Smooth muscle cell (in vitro differentiated cells): ENCODE measurements at regions not wholly inside any gene's neighbourhood (a gene's known extent, or its start where the extent isn't known, plus 50 kb on each side); places are given as distances from the start of the nearest gene placed in this dataset.

ENCODE experiments used
- DNase-seq: peaks from one replicate; lab custom pipeline; 2025; ENCODE audit not compliant: unreplicated experiment; lab: John Stamatoyannopoulos, UW
- H2AFZ ChIP-seq: fragments of 200-600 bp; sonication (generic); 2 replicates; pipeline ENCODE4 v1.6.0; 2016; ENCODE audit warnings: antibody characterized with exemption, low read depth, mild to moderate bottlenecking
- H3F3A ChIP-seq: fragments of 200-600 bp; sonication (generic); 2 replicates; pipeline ENCODE4 v1.6.0; 2017; ENCODE audit warnings: antibody characterized with exemption, low read depth
- H3K27ac ChIP-seq: fragments of 200-600 bp; sonication (generic); 2 replicates; pipeline ENCODE4 v1.5.1; 2016; ENCODE audit warnings: low read depth, mild to moderate bottlenecking
- H3K27me3 ChIP-seq: fragments of 200-600 bp; sonication (generic); 2 replicates; pipeline ENCODE4 v1.6.1; 2016; ENCODE audit warnings: low read depth, mild to moderate bottlenecking
- H3K36me3 ChIP-seq: fragments of 200-600 bp; sonication (generic); 2 replicates; pipeline ENCODE4 v1.5.1; 2016; ENCODE audit warnings: low read depth
- H3K4me1 ChIP-seq: fragments of 200-600 bp; sonication (generic); 2 replicates; pipeline ENCODE4 v1.5.1; 2016; ENCODE audit warnings: low read depth
- H3K4me2 ChIP-seq: fragments of 200-600 bp; sonication (generic); 2 replicates; pipeline ENCODE4 v1.6.0; 2016; ENCODE audit warnings: mild to moderate bottlenecking
- H3K4me3 ChIP-seq: fragments of 200-600 bp; sonication (generic); 2 replicates; pipeline ENCODE4 v1.5.1; 2016; ENCODE audit warnings: mild to moderate bottlenecking
- H3K79me2 ChIP-seq: fragments of 200-600 bp; sonication (generic); 2 replicates; pipeline ENCODE4 v1.6.0; 2016; ENCODE audit warnings: low read depth, mild to moderate bottlenecking
- H3K9ac ChIP-seq: fragments of 200-600 bp; sonication (generic); 2 replicates; pipeline ENCODE4 v1.6.0; 2016; ENCODE audit warnings: low read depth
- H3K9me3 ChIP-seq: fragments of 200-600 bp; sonication (generic); replicated peaks from 2 replicates; pipeline ENCODE4 v1.5.1; 2016; ENCODE audit warnings: low read depth
- H4K20me1 ChIP-seq: fragments of 200-600 bp; sonication (generic); 2 replicates; pipeline ENCODE4 v1.6.0; 2016; ENCODE audit warnings: low read depth
- CTCF ChIP-seq: fragments of 200-600 bp; sonication (generic); IDR thresholded peaks from 2 replicates; pipeline ENCODE4 v1.5.1; 2017; ENCODE audit warnings: borderline replicate concordance, mild to moderate bottlenecking, antibody characterized with exemption; ENCODE audit not compliant: insufficient read depth, poor library complexity, severe bottlenecking
- WGBS: methylation state at CpG from one replicate; pipeline ENCODE4 v1.1.7; 2016; ENCODE audit warnings: low lambda C conversion rate; 5-methylcytosine and 5-hydroxymethylcytosine counted together

- no peak for TF ChIP-seq CTCF
- H3K4me1 ChIP-seq = no peaks in the 10 kb centered on the region
- no peak overlapping the region for H2AFZ ChIP-seq
- no peaks in the 10 kb centered on the region for H3F3A ChIP-seq
- H3K27me3 ChIP-seq = no peaks in the 10 kb centered on the region
- no peak overlapping the region for H3K9ac ChIP-seq
- H3K36me3 ChIP-seq = no peaks in the 10 kb centered on the region
- H4K20me1 ChIP-seq = no peaks in the 10 kb centered on the region
- no peaks in the 10 kb centered on the region for H3K9me3 ChIP-seq
- H3K27ac ChIP-seq = no peak overlapping the region
- H3K4me2 ChIP-seq = no peak overlapping the region
- no peak overlapping the region for H3K4me3 ChIP-seq
- no peak for DNase-seq
- 74% methylated on average over 2 of the region's 2 CpGs for WGBS
- no peaks in the 10 kb centered on the region for H3K79me2 ChIP-seq
These were observed 550.0 kb upstream of the TUSC1 start for GRCh38 chr9:26228273-26228672.

- Histone ChIP-seq H2AFZ (no peak overlapping the region), H3F3A (no peaks in the 10 kb centered on the region), H3K79me2 (no peaks in the 10 kb centered on the region), H3K4me2 (no peak overlapping the region), H3K36me3 (no peaks in the 10 kb centered on the region), H3K9ac (no peak overlapping the region), H3K27ac (no peak overlapping the region), H3K4me1 (no peaks in the 10 kb centered on the region), H4K20me1 (no peaks in the 10 kb centered on the region), H3K27me3 (no peaks in the 10 kb centered on the region), H3K4me3 (no peak overlapping the region), H3K9me3 (no peaks in the 10 kb centered on the region)
- no peak for DNase-seq
- TF ChIP-seq CTCF = no peak
These were observed 543.0 kb upstream of the TUSC1 start for GRCh38 chr9:26221290-26221689.

- Histone ChIP-seq H3K27me3 (no peaks in the 10 kb centered on the region), H2AFZ (no peak overlapping the region), H3K4me1 (no peaks in the 10 kb centered on the region), H3K36me3 (no peaks in the 10 kb centered on the region), H3K9me3 (no peaks in the 10 kb centered on the region), H3F3A (no peaks in the 10 kb centered on the region), H3K4me2 (no peak overlapping the region), H3K27ac (no peak overlapping the region), H4K20me1 (no peaks in the 10 kb centered on the region), H3K4me3 (no peak overlapping the region), H3K79me2 (no peaks in the 10 kb centered on the region), H3K9ac (no peak overlapping the region)
- no peak for TF ChIP-seq CTCF
- no peak for DNase-seq
These were observed 542.1 kb upstream of the TUSC1 start for GRCh38 chr9:26220367-26220766.

- DNase-seq = no peak
- Histone ChIP-seq H3K36me3 (no peaks in the 10 kb centered on the region), H2AFZ (no peak overlapping the region), H3K9ac (no peak overlapping the region), H3K4me3 (no peak overlapping the region), H3K4me1 (no peaks in the 10 kb centered on the region), H3K4me2 (no peak overlapping the region), H3K9me3 (no peaks in the 10 kb centered on the region), H4K20me1 (no peaks in the 10 kb centered on the region), H3F3A (no peaks in the 10 kb centered on the region), H3K27ac (no peak overlapping the region), H3K79me2 (no peaks in the 10 kb centered on the region), H3K27me3 (no peaks in the 10 kb centered on the region)
- no peak for TF ChIP-seq CTCF
- 76% methylated on average over 9 of the region's 9 CpGs for WGBS
These were observed 541.7 kb upstream of the TUSC1 start for GRCh38 chr9:26219961-26220360.
